HG03108 (cell line): ENCODE measurements at regions not wholly inside any gene's neighbourhood (a gene's known extent, or its start where the extent isn't known, plus 50 kb on each side); places are given as distances from the start of the nearest gene placed in this dataset.

Experiments
- ATAC-seq: cut with Tn5 transposase; IDR thresholded peaks from one replicate; pipeline ENCODE4 v1.9.1; 2021; ENCODE audit warnings: moderate library complexity; ENCODE audit not compliant: unreplicated experiment

- no peak for ATAC-seq
These were observed 863.2 kb downstream of the TUSC7 start for GRCh38 chr3:117572786-117573185.

DNA sequence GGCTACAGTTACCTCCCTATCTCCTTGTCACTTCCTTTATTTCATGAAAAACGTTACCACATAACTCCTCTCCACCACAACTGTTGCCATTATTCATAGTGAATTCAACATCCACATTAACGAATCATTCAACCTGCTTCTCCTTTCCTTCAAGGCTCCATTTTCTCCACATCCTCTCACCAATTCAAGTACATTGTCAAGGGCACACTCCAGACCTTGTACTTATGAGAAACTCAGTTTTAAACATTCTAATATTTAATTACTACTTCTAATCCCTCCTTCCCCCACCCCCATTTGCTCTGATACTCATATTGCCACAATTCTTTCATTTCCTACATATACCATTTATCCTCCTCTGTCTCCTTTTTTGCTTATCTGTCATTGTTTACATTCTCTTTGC, 871.2 kb downstream of the TUSC7 start:
- no peak for ATAC-seq

GRCh38 chr3:117586161-117586560, 876.6 kb downstream of the TUSC7 start:
- ATAC-seq: no peak

DNA sequence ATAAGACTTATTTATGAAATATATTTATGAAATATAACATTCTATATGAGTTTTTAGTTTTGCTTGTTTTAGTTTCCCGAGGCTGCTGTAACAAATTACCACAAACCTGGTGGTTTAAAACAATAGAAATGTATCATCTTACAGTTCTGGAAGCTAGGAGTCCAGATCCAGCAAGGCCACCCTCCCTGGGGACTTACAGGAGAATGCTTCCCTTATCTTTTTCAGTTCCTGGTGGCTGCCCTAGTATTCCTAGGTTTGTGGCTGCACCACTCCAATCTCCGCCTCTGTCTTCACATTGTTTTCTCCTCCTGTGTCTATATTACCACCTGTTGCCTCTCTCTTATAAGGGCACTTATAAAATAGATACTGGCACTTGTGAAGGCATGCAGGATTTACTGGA, 877.8 kb downstream of the TUSC7 start:
- ATAC-seq: no peak

GRCh38 chr3:117589454-117589853, 879.9 kb downstream of the TUSC7 start:
- no peak for ATAC-seq

DNA sequence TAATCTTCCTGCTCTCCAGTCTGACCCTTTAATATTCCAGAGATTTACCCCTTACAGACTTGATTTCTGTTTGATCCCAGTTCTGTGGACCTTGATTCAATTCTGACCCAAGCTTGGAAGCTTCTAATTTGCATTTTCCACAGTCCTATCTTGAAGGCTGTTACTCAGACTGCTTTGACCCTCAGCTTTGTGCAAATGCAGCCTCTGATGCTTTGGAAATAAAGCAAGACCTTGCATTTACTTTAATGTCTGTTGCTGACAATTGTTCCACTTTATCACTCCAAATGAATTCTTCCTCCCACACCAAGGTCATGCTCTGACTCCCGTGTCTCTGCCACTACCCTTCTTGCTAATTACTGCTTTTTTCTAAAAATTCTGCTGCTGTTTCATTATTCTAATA, 886.0 kb downstream of the TUSC7 start:
- ATAC-seq: no peak

- ATAC-seq: no peak
These were observed 886.9 kb downstream of the TUSC7 start for GRCh38 chr3:117596503-117596902.

DNA sequence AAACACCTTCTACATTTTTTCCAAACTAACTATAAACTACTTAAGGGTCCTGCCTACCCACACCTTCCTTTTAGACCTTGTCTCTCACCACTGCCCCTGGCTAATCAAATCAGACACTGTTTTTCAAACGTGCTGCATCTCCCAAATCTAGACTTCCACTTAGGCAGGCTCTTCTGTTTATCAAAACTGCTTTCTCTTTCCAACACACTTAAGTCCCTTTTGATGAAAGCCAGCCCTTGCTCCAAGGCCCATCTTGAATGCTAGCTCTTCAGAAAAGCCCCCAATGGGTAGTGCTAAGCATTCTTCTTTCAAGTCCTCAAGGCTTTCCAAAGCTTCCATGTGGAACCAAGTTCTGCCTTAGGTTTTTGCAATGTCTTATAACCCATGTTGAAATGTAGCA, 888.3 kb downstream of the TUSC7 start:
- ATAC-seq: no peak

- no peak for ATAC-seq
These were observed 890.5 kb downstream of the TUSC7 start for GRCh38 chr3:117600112-117600511.

DNA sequence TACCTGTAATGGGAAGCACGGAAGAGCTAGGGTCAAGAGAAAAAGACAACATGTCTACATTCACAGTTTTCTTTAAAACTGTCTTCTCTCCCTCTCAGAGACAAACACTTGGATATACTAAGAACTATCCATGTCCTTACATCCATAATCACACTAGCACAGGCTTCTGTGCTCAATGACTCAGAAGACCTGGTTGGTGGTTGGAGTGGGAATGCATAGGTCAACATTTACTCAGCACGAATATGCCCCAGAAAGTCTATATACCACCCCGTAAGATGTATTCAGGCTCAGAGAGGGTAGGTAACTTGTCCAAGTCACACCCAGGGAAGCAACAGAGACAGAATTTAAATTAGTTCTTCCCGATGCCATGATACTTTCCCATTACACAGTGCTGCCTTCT, 891.1 kb downstream of the TUSC7 start:
- ATAC-seq: no peak

DNA sequence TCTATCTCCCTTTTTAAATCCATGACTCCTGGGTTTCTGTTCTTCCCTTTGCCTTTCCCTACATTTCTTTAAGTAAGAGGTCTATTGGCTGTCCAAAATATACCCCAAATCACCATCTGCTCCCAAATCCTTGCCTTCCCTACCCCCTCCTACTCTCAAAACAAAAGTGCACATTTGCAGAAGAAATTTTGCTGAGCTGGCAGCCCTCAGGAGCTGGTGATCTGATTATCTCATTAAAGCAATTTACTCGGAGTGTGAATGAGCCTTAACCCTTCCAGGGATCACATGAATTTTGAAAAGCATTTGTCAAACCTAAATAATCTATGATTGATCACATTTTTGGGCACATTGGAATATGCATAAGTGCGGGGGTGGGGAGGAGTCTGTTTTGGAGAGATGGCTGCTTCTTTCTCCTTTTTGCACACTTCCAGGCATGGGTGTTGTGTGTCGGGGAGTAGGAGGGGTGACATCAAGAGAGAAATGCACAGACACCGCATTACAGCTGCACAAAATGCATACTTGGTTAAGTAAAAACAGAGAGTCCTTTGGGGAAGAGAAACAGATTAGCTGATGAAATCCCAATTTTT, 892.6 kb downstream of the TUSC7 start:
- no peak for ATAC-seq

- peak; percentile 53 for ATAC-seq
These were observed 893.5 kb downstream of the TUSC7 start for GRCh38 chr3:117603097-117603496.

DNA sequence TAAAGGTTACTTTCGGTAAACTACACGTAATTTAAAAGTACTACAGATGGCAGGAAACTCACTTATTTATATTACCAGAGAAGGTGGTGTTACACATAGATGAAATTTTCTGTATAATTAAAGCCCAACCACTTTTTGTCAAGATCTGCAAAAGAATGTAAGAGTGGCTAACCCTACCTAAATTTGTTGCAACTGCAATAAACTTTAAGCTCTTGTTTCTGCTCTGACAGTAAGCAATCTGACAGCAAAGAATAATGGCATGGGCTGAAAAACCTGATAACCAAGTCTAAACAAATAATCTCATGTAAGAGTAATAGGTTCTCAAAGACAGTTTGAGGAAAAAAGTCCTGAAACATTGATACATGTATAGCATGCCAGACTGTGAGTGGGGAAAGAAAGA, 897.3 kb downstream of the TUSC7 start:
- no peak for ATAC-seq

GRCh38 chr3:117609330-117609729, 899.8 kb downstream of the TUSC7 start:
- ATAC-seq: no peak

DNA sequence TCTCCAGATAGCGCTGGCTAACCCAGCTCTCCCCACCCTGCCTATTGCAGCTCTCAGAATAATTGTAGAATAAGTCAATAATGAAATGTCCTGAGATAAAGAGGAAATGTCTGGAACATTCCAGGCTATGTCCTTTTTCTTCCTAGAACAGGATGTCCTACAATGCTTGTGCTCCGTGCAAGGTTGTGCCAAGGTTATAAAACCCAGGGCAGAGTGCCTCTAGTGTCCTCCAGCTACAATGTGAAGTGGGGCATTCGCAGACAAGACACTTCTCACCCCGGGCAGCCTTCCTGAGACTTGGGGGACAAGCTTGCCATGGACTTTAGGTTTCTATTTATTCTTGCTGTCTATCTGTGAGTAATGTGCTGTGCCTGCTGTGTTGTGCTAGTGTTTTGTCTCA, 900.6 kb downstream of the TUSC7 start:
- ATAC-seq: no peak

DNA sequence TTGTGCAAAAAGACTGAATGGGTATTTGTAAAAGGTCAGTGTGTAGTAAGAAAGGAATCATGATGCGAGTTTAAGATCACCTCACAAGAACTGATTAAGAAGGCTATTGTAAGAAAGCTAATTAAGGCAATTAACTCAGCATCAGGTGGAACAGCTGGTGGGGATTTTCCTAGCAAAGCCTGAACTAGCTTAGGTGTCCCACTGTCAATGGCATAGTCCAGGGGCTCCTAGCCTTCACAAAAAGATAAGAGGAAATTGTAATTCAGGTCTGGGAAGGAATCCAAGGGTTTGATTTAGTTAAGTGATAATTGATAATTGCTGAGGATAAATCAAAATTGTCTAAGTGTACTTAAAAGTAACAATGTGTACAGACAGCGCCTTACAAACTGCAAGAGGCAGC, 901.6 kb downstream of the TUSC7 start:
- no peak for ATAC-seq

DNA sequence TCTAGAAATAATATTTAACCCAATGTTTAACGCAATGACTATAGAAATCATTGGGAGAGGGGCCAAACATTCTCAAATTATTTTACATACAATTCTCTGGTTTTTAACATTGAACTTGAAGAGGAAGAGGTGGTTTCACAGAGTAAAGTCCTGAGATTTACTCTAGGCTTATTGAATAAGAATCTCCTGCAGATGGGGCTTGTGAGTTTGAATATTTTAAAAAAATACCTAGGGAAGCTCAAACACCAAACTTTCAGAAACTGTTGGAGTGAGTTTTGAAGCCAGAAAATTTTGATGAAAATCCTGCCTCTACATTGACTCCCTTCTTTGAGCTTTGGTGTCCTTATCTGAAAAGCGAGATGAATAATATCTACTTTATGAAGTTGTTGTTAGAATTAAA, 906.6 kb downstream of the TUSC7 start:
- no peak for ATAC-seq

DNA sequence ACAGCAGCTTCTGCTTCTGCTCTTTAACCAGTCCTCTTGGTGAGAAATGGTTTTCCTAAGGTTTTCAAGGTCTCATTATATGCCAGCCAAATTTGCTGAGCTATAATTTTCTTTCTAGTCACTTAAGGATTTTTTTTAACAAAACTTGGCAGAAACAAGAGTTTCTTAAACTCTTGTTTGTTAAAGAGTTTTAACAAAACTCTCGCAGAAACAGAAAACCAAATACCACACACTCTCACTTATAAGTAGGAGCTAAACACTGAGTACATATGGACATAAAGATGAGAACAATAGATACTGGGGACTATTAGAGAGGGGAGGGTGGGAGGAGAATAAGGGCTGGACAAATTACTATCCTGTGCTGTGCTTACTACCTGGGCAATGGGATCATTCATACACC, 908.3 kb downstream of the TUSC7 start:
- ATAC-seq: no peak

DNA sequence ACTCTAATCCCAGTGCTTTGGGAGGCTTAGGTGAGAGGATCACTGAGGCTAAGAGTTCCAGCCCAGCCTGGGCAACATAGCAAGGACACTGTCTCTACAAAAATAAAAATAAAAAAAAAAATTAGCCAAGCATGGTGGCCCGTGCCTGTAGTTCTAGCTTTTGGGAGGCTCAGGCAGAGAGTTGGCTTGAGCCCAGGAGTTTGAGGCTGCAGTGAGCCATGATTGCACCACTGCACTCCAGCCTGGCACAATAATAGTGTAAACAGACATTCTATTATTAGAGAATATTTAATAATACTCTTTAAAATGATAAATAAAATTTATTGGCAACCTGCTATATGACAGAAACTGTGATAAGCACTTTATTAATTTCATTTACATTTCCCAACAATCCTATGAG, 908.9 kb downstream of the TUSC7 start:
- no peak for ATAC-seq

DNA sequence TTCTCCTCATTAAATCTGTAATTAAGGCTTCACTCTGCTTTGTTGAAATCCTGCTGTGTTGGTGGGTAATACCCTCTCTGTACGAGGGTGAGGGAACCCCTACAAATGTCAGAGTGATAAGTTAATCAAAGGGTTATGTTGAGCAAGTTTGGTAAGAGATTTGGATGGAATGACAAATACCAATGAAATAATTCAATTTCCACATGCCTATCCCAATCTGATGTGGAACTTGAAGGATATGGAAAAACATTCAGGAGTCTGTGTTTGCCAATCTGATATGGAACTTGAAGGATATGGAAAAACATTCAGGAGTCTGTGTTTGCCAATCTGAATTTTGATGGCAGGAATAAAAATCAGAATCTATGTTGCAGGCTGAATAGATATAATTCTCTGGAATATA, 910.2 kb downstream of the TUSC7 start:
- ATAC-seq: no peak

- no peak for ATAC-seq
These were observed 912.7 kb downstream of the TUSC7 start for GRCh38 chr3:117622171-117622841.

DNA sequence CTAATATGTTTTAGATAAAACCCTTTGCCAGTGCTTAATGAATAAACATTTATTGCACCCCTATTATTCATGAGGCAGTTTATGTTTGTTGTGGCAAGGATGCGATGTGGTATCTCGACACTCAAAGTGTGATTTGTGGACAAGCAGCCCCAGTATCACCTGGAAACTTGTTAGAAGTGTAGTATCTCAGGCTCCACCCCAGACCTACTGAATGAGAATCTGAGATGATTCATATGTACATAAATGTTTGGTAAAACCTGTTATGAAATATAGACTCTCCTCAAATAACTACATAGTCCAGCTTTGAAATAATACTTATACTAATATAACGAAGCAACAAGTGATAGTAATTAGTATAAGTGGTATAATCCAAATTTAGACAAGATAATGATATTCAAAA, 914.8 kb downstream of the TUSC7 start:
- no peak for ATAC-seq

- ATAC-seq: no peak
These were observed 915.6 kb downstream of the TUSC7 start for GRCh38 chr3:117625174-117625573.
